CD1c-positive myeloid dendritic cell (primary cell): ENCODE measurements at regions not wholly inside any gene's neighbourhood (a gene's known extent, or its start where the extent isn't known, plus 50 kb on each side); places are given as distances from the start of the nearest gene placed in this dataset.
"Not testable (repeated sequence)": the region's sequence is repeated elsewhere in the genome, so short reads cannot be mapped to it uniquely, and the experiment has no call there.

Experiments
- DNase-seq: peaks from one replicate; pipeline ENCODE4 v3.0.0-alpha.2; 2016; ENCODE audit errors: extremely low spot score

DNA sequence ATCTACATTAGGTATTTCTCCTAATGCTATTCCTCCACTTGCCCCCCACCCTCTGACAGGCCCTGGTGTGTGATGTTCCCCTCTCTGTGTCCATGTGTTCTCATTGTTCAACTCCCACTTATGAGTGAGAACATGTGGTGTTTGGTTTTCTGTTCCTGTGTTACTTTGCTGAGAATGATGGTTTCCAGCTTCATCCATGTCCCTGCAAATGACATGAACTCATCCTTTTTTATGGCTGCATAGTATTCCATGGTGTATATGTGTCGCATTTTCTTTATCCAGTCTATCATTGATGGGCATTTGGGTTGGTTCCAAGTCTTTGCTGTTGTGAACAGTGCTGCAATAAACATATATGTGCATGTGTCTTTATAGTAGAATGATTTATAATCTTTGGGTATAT is 50.6 kb upstream of the GRHL3 start:
- not testable (repeated sequence) for DNase-seq

- no peak for DNase-seq
Measured at GRCh38 chr1:24266998-24267397, 52.2 kb upstream of the GRHL3 start.

GRCh38 chr1:24266398-24266941 is 52.7 kb upstream of the GRHL3 start:
- no peak for DNase-seq

- no peak for DNase-seq
Measured at GRCh38 chr1:24263746-24264145, 55.4 kb upstream of the GRHL3 start.

- DNase-seq = no peak
Measured at GRCh38 chr1:24263211-24263610, 55.9 kb upstream of the GRHL3 start.

DNA sequence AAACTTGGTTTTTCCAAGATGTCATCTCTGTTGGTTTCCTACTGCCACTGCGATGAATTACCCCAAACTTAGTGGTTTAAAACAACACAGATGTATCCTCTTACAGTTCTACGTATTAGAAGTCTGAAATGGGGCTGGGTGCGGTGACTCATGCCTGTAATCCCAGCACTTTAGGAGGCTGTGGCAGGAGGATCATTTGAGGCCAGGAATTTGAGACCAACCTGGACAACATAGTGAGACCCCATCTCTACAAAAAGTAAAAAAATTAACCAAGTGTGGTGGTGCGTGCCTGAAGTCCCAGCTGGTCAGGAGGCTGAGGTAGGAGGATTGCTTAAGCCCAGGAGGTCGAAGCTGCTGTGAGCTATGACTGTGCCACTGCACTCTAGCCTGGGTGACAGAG is 57.2 kb upstream of the GRHL3 start:
- no peak for DNase-seq

DNA sequence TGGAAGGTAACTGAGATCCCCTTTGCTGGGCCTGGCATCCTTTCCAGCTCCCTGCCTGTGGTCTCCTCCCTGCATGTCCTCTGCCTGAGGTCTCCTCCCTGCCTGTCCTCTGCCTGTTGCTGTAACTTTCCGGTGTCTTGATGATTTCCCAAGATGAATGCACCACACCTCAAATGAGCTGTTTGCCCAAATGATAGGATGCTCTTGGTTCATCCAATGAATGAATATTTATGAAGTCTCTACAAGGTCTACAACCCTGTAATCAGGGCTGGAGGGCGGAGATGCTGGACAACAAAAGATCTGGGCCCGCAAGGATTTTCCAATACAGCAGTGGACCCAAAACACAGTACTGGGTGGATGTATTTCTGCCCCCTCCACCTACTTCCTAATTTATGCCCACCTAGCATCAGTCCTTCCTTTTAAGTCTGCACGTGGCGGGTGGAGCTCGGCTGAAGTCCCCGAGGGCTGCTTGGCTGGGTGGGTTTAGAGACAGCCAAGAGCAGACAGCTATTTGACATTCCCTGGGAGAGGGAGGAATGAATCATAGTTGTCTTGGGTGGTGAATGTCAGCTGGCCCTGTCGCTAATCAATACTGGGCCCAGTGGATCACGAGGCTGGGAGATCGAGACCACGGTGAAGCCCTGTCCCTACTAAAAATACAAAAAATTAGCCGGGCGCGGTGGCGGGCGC is 60.3 kb upstream of the GRHL3 start:
- DNase-seq = no peak

- DNase-seq = no peak
Measured at GRCh38 chr1:24257373-24257772, 61.8 kb upstream of the GRHL3 start.

- DNase-seq = no peak
Measured at GRCh38 chr1:24256687-24257086, 62.5 kb upstream of the GRHL3 start.

DNA sequence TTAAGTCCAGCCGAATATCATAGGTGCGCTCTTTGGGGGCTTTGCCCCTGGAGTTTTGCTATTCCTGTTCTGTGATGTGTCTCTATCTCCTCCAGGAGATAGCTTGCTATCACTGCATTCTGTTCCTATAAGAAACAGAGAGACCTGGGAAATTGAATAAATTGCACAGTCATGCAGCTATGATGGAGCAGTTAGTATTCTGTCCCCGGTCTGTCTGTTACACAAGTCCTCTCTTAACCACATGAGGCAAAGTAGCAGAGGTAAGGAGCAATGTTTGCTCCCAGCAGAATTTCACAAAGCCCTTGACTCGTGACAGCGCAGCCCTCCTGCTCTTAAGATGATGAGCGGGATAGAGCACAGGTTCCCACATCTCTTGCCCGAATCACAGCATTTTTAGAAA is 63.9 kb upstream of the GRHL3 start:
- no peak for DNase-seq

GRCh38 chr1:24254783-24255182 is 64.4 kb upstream of the GRHL3 start:
- DNase-seq = no peak

DNA sequence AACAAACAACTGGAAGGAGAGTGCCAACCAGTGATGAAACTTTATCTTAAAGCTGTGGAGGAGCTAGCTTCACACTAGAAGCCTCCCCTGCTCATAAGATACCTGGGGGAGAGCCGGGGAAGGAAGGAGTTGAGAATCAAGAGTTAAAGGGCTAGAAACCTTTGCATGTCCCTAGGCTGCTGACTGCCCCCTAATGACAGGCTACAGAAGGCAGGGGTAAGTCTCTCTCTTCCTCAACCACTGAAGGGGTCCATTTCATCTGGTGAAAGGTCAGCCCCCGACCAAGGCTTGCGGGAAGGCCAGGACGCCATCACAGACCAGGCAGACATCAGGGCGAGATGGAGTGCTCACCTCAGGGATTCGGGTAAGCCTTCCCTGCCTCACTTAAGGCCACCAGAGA is 65.6 kb upstream of the GRHL3 start:
- no peak for DNase-seq

DNA sequence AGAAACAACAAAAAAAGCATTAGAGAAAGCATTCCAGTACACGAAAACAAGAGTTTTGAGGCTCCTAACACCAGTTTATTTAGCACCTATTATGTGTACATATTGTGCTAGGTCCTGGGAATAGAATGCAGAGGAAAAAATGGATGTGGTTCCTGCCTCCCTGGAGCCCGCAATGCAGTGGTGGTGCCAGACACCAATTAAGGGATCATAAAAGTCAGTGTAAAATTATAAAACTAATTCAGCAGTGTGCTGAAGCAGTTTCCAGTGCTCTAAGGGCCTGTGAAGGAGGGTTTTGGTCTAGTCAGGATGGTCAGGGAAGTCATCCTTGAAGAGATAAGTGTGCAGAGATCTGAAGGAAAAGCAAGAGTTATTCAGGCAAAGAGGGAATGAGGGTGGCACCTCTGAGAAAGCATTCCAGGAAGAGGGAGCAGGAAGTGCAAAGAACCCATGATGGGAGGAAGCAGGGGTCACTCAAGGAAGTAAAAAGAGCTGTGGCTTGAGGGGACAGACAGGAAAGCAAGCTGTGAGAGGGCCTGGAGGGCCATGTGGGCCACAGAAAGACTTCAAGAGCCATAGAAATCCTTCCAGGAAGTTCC is 65.2 kb upstream of the IFNLR1 start:
- no peak for DNase-seq

DNA sequence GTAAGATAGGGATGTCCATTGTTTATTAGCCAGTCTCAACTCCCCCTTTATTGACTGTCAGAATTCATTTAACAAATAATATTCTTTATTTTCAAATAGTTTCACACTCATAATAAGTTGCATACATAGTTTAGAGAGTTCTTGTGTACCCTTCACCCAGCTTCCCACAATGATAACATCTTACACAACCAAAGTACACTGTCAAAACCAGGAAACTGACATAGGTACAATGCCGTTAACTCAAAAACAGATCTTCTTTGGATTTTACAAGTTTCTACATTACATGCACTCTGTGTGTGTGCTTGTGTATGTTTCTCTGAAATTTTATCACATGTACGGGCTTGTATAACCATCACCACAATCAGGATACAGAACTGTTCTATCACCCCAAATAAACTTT is 64.4 kb upstream of the IFNLR1 start:
- no peak for DNase-seq

GRCh38 chr1:24250791-24251190 is 63.7 kb upstream of the IFNLR1 start:
- DNase-seq = no peak

DNA sequence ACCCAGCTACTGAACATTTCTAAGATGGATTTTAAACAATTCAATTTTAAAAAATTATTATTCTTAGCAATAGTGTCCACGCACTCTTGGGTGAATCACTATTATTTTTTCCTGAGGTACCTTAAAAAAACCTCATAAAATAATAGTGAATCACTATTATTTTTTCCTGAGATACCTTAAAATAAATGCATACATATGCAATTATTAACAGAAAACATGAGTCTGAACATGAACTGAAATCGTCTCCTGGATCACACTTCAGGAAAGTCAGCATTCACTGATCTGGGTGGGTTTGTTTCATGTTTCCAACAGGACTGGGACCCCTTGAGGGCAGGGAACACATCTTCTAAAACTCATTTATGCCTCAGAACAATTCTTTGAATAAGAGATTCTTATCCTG is 63.1 kb upstream of the IFNLR1 start:
- no peak for DNase-seq

DNA sequence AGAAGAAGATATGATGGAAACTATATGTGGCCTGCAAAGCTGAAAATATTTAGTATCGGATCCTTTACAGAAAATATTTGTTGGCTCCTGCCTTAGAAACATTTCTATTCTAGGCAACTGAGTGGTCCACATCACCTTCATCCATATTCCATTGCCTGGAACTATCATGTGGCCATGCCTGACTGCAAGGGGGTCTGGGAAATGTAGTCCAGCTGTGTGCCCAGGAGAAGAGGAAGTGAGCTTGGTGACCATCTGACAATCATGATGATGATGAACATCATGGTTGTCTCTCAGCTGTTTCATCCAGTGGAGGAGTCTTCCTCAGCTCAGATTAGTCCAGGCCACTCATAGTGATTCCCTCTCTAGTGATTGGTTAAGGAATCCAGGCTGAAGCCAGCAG is 61.8 kb upstream of the IFNLR1 start:
- peak; percentile 28 for DNase-seq

DNA sequence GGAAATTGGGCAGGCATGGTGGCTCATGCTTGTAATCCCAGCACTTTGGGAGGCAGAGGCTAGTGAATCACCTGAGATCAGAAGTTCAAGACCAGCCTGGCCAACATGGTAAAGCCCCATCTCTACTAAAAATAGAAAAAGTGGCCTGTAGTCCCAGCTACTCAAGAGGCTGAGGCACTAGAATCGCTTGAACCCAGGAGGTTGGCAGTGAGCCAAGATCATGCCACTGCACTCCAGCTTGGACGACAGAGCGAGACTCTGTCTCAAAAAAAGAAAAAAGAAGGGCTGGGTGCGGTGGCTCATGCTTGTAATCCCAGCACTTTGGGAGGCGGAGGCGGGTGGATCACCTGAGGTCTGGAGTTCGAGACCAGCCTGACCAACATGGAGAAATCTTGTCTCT is 60.2 kb upstream of the IFNLR1 start:
- DNase-seq = not testable (repeated sequence)

GRCh38 chr1:24244519-24245268 is 57.6 kb upstream of the IFNLR1 start:
- no peak for DNase-seq

DNA sequence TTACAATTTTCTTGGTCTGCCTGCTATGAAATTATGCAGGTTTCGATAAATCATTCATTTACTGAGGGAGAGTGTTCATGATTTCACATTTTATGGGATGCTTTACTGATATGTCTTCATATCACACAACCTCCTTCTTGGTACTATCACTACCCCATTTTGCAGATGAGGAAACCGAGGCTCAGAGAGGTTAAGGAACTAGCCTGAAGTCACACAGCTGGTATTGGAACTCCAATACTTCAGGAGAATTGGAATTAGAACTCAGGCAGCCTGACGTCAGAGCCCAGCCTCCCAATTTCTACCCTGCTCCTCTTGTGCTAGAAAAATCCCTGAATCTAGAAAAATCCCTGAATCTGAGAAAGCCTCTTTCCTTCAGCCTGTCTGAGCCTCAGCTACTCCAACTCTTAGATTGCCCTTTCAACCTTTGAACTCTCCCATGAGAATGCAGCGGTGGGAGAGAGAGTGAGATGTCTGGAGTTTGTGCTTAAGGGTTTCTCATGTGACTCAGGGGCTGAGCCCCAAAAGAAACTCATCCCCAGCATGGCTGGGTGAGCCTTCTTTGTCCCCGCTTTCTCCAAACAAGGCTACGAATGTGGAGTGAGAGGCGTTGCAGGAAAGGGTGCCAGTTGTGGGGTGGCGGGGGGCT is 50.8 kb upstream of the IFNLR1 start:
- no peak for DNase-seq

DNA sequence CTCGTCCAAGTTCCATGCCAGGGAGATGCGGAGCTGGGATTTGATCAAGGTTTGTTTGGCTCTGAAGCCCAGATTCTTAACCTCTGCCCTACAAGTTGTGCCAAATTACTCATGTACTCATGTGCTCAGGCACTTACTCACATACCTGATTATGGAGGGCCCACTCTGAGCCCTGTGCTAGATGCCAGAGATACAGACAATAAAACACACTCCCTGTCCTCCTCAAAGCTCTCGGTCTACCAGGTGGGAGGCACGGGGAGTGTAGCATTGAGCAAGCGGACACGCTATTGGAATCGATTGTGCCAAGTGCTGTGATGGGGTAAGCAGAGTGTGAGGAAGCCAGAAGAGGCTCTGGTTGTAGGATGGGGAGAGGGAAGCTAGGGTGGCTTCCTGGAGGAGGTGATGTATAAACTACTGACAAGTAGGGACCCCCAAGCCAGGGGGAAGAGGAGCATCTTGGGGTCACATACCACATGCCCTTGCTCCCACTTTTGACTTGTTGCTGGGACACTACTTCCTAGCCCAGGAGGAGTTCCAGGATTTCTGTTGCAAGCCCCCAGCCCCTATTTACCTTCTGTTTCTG is 49.8 kb upstream of the IFNLR1 start:
- no peak for DNase-seq
